ENCODE measurements at regions not wholly inside any gene's neighbourhood (a gene's known extent, or its start where the extent isn't known, plus 50 kb on each side); places are given as distances from the start of the nearest gene placed in this dataset.

- no peaks in the 10 kb centered on the region for H3K27me3 ChIP-seq
- H3K27ac ChIP-seq: no peak overlapping the region
- no peaks in the 10 kb centered on the region for H3K9me3 ChIP-seq
- H3K36me3 ChIP-seq (replicated peaks in 1 of 2; ENCODE audit: insufficient read depth in 1 of 2, low read depth in 2 of 2): no peaks in the 10 kb centered on the region
- H3K4me3 ChIP-seq: no peak overlapping the region
- 85 to 87% methylated on average over 8 to 9 of the region's 9 CpGs for WGBS, 2 donors
- no peak for TF ChIP-seq CTCF (IDR thresholded peaks at IDR 0.05)
- no peak for TF ChIP-seq POLR2A (IDR thresholded peaks at IDR 0.05)
- no peaks in the 10 kb centered on the region for H3K4me1 ChIP-seq
- ATAC-seq (no peak), DNase-seq (no peak)
- intact Hi-C loops (cut with DNase I): no loop called here
Observed at GRCh38 chr2:129062146-129062912, 743.7 kb upstream of the HS6ST1 start.

- DNase-seq (no peak), ATAC-seq (no peak)
- peaks cover 20% of the 10 kb centered on the region for H3K4me1 ChIP-seq
- WGBS, 2 donors: 86 to 92% methylated on average over 1 of the region's 1 CpG
- H3K9me3 ChIP-seq: no peaks in the 10 kb centered on the region
- no peaks in the 10 kb centered on the region for H3K27me3 ChIP-seq
- H3K36me3 ChIP-seq (replicated peaks in 1 of 2; ENCODE audit: insufficient read depth in 1 of 2, low read depth in 2 of 2): no peaks in the 10 kb centered on the region
- intact Hi-C loops (cut with DNase I): no loop called here
- TF ChIP-seq POLR2A (IDR thresholded peaks at IDR 0.05) (no peak), CTCF (IDR thresholded peaks at IDR 0.05) (no peak)
- no peak overlapping the region for H3K4me3 ChIP-seq
- H3K27ac ChIP-seq: no peak overlapping the region
Observed at GRCh38 chr2:129067070-129067469, 748.4 kb upstream of the HS6ST1 start.

GRCh38 chr2:129067953-129068352, 749.3 kb upstream of the HS6ST1 start:
- ATAC-seq (no peak), DNase-seq (no peak)
- 58 to 80% methylated on average over 3 of the region's 3 CpGs for WGBS, 2 donors
- Histone ChIP-seq H3K36me3 (replicated peaks in 1 of 2; ENCODE audit: insufficient read depth in 1 of 2, low read depth in 2 of 2) (no peaks in the 10 kb centered on the region), H3K27me3 (no peaks in the 10 kb centered on the region), H3K4me3 (no peak overlapping the region), H3K9me3 (no peaks in the 10 kb centered on the region), H3K27ac (no peak overlapping the region), H3K4me1 (peaks cover 20% of the 10 kb centered on the region)
- intact Hi-C loops (cut with DNase I): no loop called here
- TF ChIP-seq CTCF (IDR thresholded peaks at IDR 0.05): no peak
- TF ChIP-seq POLR2A (IDR thresholded peaks at IDR 0.05): no peak

GRCh38 chr2:129068543-129068942, 749.9 kb upstream of the HS6ST1 start:
- Histone ChIP-seq H3K4me3 (no peak overlapping the region), H3K4me1 (peaks cover 20% of the 10 kb centered on the region), H3K27me3 (no peaks in the 10 kb centered on the region), H3K27ac (no peak overlapping the region), H3K9me3 (no peaks in the 10 kb centered on the region), H3K36me3 (replicated peaks in 1 of 2; ENCODE audit: insufficient read depth in 1 of 2, low read depth in 2 of 2) (no peaks in the 10 kb centered on the region)
- intact Hi-C loops (cut with DNase I): no loop called here
- 63 to 79% methylated on average over 5 of the region's 5 CpGs for WGBS, 2 donors
- no peak for ATAC-seq
- no peak for DNase-seq
- TF ChIP-seq POLR2A (IDR thresholded peaks at IDR 0.05): no peak
- no peak for TF ChIP-seq CTCF (IDR thresholded peaks at IDR 0.05)
